OCI-LY7 (cell line): ENCODE measurements at regions not wholly inside any gene's neighbourhood (a gene's known extent, or its start where the extent isn't known, plus 50 kb on each side); places are given as distances from the start of the nearest gene placed in this dataset.

Experiments
- BruUV-seq: library from RNA; stranded (reverse); fragments of 400-500 nt; replicated peaks from 2 replicates; lab custom pipeline; 2021; lab: Mats Ljungman, UMichigan
- CTCF ChIA-PET: fragments of 300-600 bp; sonication (Branson Sonifier 250); formaldehyde crosslinking; loops from one replicate; lab custom pipeline; 2022; ENCODE audit warnings: antibody characterized with exemption; ENCODE audit not compliant: unreplicated experiment; lab: Charles Lee
- POLR2A ChIA-PET: fragments of 300-600 bp; sonication (Branson Sonifier 250); formaldehyde crosslinking; loops from one replicate; lab custom pipeline; 2022; ENCODE audit warnings: antibody characterized with exemption; lab: Charles Lee
- DNase-seq: peaks from one replicate; pipeline ENCODE4 v3.0.0-alpha.2; 2015; ENCODE audit warnings: low spot score
- H2AFZ ChIP-seq: fragments of 200-600 bp; sonication (generic), shearing (Covaris generic); 2 replicates; pipeline ENCODE4 v1.6.1; 2014; ENCODE audit warnings: mild to moderate bottlenecking, antibody characterized with exemption, low read length, moderate library complexity
- H3K27ac ChIP-seq: fragments of 200-600 bp; sonication (generic); 2 replicates; pipeline ENCODE4 v1.5.1; 2014; ENCODE audit warnings: mixed run types, low read depth, mild to moderate bottlenecking, moderate library complexity, low read length, inconsistent platforms; ENCODE audit not compliant: poor library complexity, severe bottlenecking
- H3K36me3 ChIP-seq: fragments of 200-600 bp; sonication (generic); 2 replicates; pipeline ENCODE4 v1.6.1; 2014; ENCODE audit warnings: mild to moderate bottlenecking, antibody characterized with exemption, low read length, moderate library complexity, mixed read lengths; ENCODE audit not compliant: insufficient read depth
- H3K4me1 ChIP-seq: fragments of 200-600 bp; sonication (generic); 2 replicates; pipeline ENCODE4 v1.5.1; 2014; ENCODE audit warnings: mild to moderate bottlenecking, low read length; ENCODE audit not compliant: insufficient read depth, poor library complexity, severe bottlenecking
- H3K4me2 ChIP-seq: fragments of 200-600 bp; sonication (generic); 2 replicates; pipeline ENCODE4 v1.6.1; 2014; ENCODE audit warnings: mild to moderate bottlenecking, low read length
- H3K4me3 ChIP-seq: fragments of 200-600 bp; sonication (generic); 2 replicates; pipeline ENCODE4 v1.5.1; 2014; ENCODE audit warnings: mild to moderate bottlenecking, low read depth, low read length; ENCODE audit not compliant: poor library complexity, severe bottlenecking
- H3K79me2 ChIP-seq: fragments of 200-600 bp; sonication (generic); 2 replicates; pipeline ENCODE4 v1.6.1; 2016; ENCODE audit warnings: low read depth, mild to moderate bottlenecking, low read length, moderate library complexity, mixed read lengths; ENCODE audit not compliant: insufficient read depth
- H3K9me2 ChIP-seq: fragments of 200-600 bp; sonication (generic); 2 replicates; pipeline ENCODE4 v1.6.1; 2016; ENCODE audit warnings: mild to moderate bottlenecking, low read length, mixed read lengths; ENCODE audit not compliant: insufficient read depth
- H3K9me3 ChIP-seq: fragments of 200-600 bp; sonication (generic); 2 replicates; pipeline ENCODE4 v1.6.1; 2014; ENCODE audit warnings: mild to moderate bottlenecking, mixed run types, low read length, mixed read lengths
- H4K20me1 ChIP-seq: fragments of 200-600 bp; sonication (generic); 2 replicates; pipeline ENCODE4 v1.6.1; 2014; ENCODE audit warnings: mild to moderate bottlenecking, antibody characterized with exemption, low read length, moderate library complexity, mixed read lengths; ENCODE audit not compliant: insufficient read depth
- EZH2phosphoT487 ChIP-seq: fragments of 200-600 bp; sonication (generic); IDR thresholded peaks from 2 replicates; pipeline ENCODE4 v1.6.1; 2018; ENCODE audit warnings: low read depth, borderline replicate concordance, mild to moderate bottlenecking, mixed run types, antibody characterized with exemption, low read length, moderate library complexity, mixed read lengths
- intact Hi-C: fragments of 100-400 bp; cut with micrococcal nuclease; formaldehyde crosslinking; loops from one replicate; pipeline ENCODE4 v1.10.0; 2022; ENCODE audit not compliant: unreplicated experiment
- TF ChIP-seq, protein P1 (sequence below): fragments of 200-600 bp; sonication (generic); conservative IDR thresholded peaks from 2 replicates; pipeline ENCODE4 v1.5.1; 2014; ENCODE audit warnings: mild to moderate bottlenecking, antibody characterized with exemption, low read length, moderate library complexity, mixed read lengths

DNA sequence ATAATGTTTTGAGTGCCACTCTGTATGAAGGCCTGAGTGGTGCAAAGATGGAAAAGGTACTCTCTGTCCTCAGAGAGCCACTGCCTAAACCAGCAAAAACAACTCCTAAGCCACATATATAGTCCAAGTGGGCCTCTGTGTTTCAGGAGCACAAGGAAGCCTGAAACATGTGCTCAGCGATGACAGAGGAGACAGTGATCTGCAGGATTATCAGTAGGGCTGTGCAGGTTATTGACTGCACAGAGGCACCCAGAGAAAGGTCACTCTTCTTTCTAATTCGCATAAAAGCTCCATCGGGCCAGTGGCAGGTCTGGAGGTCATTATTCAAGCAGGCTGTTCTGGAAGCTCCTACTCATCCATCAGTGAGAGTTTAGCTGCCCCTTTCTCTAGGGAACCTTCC, 361.9 kb downstream of the BCL11B start:
- H3K4me2 ChIP-seq = no peak overlapping the region
- DNase-seq = no peak
- H3K4me1 ChIP-seq = peaks cover 10% of the 10 kb centered on the region
- ChIA-PET POLR2A (no interaction called here), CTCF (no interaction called here)
- H3K36me3 ChIP-seq = no peaks in the 10 kb centered on the region
- no peaks in the 10 kb centered on the region for H3K9me3 ChIP-seq
- TF ChIP-seq, protein P1, sequence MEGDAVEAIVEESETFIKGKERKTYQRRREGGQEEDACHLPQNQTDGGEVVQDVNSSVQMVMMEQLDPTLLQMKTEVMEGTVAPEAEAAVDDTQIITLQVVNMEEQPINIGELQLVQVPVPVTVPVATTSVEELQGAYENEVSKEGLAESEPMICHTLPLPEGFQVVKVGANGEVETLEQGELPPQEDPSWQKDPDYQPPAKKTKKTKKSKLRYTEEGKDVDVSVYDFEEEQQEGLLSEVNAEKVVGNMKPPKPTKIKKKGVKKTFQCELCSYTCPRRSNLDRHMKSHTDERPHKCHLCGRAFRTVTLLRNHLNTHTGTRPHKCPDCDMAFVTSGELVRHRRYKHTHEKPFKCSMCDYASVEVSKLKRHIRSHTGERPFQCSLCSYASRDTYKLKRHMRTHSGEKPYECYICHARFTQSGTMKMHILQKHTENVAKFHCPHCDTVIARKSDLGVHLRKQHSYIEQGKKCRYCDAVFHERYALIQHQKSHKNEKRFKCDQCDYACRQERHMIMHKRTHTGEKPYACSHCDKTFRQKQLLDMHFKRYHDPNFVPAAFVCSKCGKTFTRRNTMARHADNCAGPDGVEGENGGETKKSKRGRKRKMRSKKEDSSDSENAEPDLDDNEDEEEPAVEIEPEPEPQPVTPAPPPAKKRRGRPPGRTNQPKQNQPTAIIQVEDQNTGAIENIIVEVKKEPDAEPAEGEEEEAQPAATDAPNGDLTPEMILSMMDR = no peak
- TF ChIP-seq EZH2phosphoT487 = no peak
- BruUV-seq = no TSS peak
- H3K9me2 ChIP-seq = no peaks in the 10 kb centered on the region
- H2AFZ ChIP-seq = no peak overlapping the region
- H3K27ac ChIP-seq = no peak overlapping the region
- intact Hi-C loops = no loop called here
- no peak overlapping the region for H3K4me3 ChIP-seq
- no peaks in the 10 kb centered on the region for H3K79me2 ChIP-seq
- H4K20me1 ChIP-seq = no peaks in the 10 kb centered on the region

DNA sequence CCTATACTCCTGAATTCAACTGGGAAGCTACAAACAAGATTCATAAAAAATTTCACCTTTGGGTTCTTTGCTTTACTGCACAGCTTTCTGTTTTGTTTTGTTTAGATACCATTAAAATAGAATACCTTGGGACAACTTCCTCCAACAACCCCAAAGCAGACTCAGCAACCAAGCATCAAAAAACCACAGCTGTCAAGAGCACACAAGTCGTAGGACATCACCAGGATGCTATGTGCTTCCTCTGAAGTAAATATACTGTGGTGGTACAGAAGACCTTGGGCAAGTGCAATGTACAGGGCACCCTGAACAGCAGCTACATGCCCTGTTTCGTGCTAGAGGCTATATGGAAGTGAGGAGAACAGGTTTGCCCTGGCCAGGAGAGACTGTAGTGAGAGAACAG, 359.3 kb downstream of the BCL11B start:
- no peak overlapping the region for H3K27ac ChIP-seq
- H3K4me1 ChIP-seq = peaks cover 15% of the 10 kb centered on the region
- no peaks in the 10 kb centered on the region for H3K9me2 ChIP-seq
- no peaks in the 10 kb centered on the region for H3K9me3 ChIP-seq
- no peaks in the 10 kb centered on the region for H3K79me2 ChIP-seq
- H2AFZ ChIP-seq = no peak overlapping the region
- no TSS peak for BruUV-seq
- peak overlapping the region; percentile 13; the same call in 1 of the 2 replicates for H3K4me2 ChIP-seq
- CTCF ChIA-PET = no interaction called here
- H3K4me3 ChIP-seq = no peak overlapping the region
- POLR2A ChIA-PET = interaction anchor here (0.5 to 3.0 kb wide), 4 partner anchors 10 to 71 kb away, joined by 3 to 14 read pairs (median 3); no protein-coding TSS in a partner anchor
- TF ChIP-seq, protein P1 = no peak
- no peak for TF ChIP-seq EZH2phosphoT487
- peak; percentile 19 for DNase-seq
- intact Hi-C loops = no loop called here
- H4K20me1 ChIP-seq = no peaks in the 10 kb centered on the region
- H3K36me3 ChIP-seq = no peaks in the 10 kb centered on the region

DNA sequence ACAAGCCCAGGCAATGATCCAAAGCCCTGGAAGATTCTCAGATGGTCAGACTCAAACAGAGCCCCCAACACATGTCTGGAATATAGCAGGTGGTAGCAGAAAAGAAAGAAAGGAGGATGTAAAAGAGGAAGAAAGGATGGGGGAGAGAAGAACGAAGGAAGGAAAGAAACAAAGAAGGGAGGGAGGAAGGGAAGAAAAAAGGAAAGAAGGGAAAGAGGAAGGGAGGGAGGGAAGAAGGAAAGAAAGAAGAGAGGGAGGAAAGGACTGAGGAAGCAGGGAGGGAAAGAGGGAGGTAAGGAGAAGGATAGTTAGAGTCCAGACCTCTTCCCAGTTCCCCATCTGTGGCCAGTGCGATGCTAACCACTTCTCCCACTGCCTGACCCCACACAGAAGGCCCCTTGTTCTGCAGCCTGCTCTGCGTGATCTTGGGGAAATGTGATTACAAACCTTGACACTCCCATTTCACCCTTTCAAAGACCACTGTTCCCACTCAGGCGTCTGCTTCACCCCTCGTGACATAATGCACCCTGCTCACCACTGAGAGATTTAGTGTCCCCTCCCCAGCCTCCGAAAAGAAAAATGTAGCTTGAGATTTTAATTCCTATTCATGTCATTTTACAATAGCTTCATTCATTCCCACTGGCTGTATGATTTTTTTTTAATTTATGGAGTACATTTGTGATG, 357.9 kb downstream of the BCL11B start:
- DNase-seq = no peak
- Histone ChIP-seq H3K27ac (no peak overlapping the region), H3K9me3 (no peaks in the 10 kb centered on the region), H4K20me1 (no peaks in the 10 kb centered on the region), H3K36me3 (no peaks in the 10 kb centered on the region), H3K4me1 (peaks cover 15% of the 10 kb centered on the region), H3K4me2 (no peak overlapping the region), H3K4me3 (no peak overlapping the region), H3K9me2 (no peaks in the 10 kb centered on the region), H2AFZ (no peak overlapping the region), H3K79me2 (no peaks in the 10 kb centered on the region)
- intact Hi-C loops = no loop called here
- ChIA-PET POLR2A (interaction anchor here (0.5 to 0.9 kb wide), 3 partner anchors 71 to 1068 kb away, joined by 3 to 4 read pairs (median 3); no protein-coding TSS in a partner anchor), CTCF (no interaction called here)
- TF ChIP-seq EZH2phosphoT487 = no peak
- TF ChIP-seq, protein P1 = no peak
- BruUV-seq = no TSS peak
